Neural cell (in vitro differentiated cells): ENCODE measurements at regions not wholly inside any gene's neighbourhood (a gene's known extent, or its start where the extent isn't known, plus 50 kb on each side); places are given as distances from the start of the nearest gene placed in this dataset.

ENCODE experiments used
- EP300 ChIP-seq: fragments of 450-650 bp; conservative IDR thresholded peaks from 2 replicates; pipeline ENCODE4 v1.6.1; 2014; ENCODE audit warnings: antibody characterized with exemption, mild to moderate bottlenecking, moderate library complexity; ENCODE audit not compliant: poor library complexity, severe bottlenecking
- MXI1 ChIP-seq: fragments of 450-650 bp; conservative IDR thresholded peaks from 2 replicates; pipeline ENCODE4 v1.6.1; 2014; ENCODE audit warnings: antibody characterized with exemption, mild to moderate bottlenecking; ENCODE audit not compliant: poor library complexity, severe bottlenecking
- RAD21 ChIP-seq: fragments of 450-650 bp; conservative IDR thresholded peaks from 2 replicates; pipeline ENCODE4 v1.6.1; 2014; ENCODE audit warnings: antibody characterized with exemption, mild to moderate bottlenecking, moderate library complexity
- TAF1 ChIP-seq: IDR thresholded peaks from 2 replicates; pipeline ENCODE4 v1.6.1; 2012; ENCODE audit warnings: low read depth
- TF ChIP-seq, protein P1 (sequence below): fragments of 450-650 bp; IDR thresholded peaks from 2 replicates; pipeline ENCODE4 v1.5.1; 2014; ENCODE audit warnings: antibody characterized with exemption, mild to moderate bottlenecking, moderate library complexity; ENCODE audit not compliant: poor library complexity, severe bottlenecking

GRCh38 chr3:117644203-117644602, 934.6 kb downstream of the TUSC7 start:
- TF ChIP-seq, protein P1, sequence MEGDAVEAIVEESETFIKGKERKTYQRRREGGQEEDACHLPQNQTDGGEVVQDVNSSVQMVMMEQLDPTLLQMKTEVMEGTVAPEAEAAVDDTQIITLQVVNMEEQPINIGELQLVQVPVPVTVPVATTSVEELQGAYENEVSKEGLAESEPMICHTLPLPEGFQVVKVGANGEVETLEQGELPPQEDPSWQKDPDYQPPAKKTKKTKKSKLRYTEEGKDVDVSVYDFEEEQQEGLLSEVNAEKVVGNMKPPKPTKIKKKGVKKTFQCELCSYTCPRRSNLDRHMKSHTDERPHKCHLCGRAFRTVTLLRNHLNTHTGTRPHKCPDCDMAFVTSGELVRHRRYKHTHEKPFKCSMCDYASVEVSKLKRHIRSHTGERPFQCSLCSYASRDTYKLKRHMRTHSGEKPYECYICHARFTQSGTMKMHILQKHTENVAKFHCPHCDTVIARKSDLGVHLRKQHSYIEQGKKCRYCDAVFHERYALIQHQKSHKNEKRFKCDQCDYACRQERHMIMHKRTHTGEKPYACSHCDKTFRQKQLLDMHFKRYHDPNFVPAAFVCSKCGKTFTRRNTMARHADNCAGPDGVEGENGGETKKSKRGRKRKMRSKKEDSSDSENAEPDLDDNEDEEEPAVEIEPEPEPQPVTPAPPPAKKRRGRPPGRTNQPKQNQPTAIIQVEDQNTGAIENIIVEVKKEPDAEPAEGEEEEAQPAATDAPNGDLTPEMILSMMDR = no peak
- TF ChIP-seq EP300 (no peak), TAF1 (no peak), MXI1 (no peak), RAD21 (no peak)
